ENCODE measurements at regions not wholly inside any gene's neighbourhood (a gene's known extent, or its start where the extent isn't known, plus 50 kb on each side); places are given as distances from the start of the nearest gene placed in this dataset.

DNA sequence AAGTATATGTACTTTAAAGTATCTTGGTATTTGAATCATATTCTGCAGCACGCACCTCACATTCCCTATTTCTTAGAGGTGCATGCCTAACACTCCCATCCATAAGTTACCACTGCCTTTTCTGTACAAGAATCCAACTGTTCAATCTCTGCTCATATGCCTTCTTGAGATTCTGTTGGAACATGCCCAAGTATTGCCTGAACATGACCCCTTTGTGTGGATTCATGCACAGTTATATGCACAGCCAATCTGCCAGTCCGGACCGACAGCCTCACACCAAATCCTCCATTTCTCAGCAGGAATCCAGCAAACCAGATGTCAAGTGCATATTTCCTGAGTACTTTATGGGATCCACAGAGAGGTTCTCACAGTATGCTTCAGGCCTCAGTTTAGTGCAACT is 222.0 kb downstream of the TMEM182 start:
- H3K9me3 ChIP-seq = no peaks in the 10 kb centered on the region
- 57% methylated on average over 3 of the region's 3 CpGs for WGBS
- TF ChIP-seq, protein P1, sequence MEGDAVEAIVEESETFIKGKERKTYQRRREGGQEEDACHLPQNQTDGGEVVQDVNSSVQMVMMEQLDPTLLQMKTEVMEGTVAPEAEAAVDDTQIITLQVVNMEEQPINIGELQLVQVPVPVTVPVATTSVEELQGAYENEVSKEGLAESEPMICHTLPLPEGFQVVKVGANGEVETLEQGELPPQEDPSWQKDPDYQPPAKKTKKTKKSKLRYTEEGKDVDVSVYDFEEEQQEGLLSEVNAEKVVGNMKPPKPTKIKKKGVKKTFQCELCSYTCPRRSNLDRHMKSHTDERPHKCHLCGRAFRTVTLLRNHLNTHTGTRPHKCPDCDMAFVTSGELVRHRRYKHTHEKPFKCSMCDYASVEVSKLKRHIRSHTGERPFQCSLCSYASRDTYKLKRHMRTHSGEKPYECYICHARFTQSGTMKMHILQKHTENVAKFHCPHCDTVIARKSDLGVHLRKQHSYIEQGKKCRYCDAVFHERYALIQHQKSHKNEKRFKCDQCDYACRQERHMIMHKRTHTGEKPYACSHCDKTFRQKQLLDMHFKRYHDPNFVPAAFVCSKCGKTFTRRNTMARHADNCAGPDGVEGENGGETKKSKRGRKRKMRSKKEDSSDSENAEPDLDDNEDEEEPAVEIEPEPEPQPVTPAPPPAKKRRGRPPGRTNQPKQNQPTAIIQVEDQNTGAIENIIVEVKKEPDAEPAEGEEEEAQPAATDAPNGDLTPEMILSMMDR (IDR thresholded peaks at IDR 0.05) = no peak
- TF ChIP-seq POLR2AphosphoS5 (IDR thresholded peaks at IDR 0.05) = no peak
- no peak for TF ChIP-seq POLR2A (IDR thresholded peaks at IDR 0.05)
- intact Hi-C loops (cut with DNase I) = no loop called here
- H3K27ac ChIP-seq = no peak overlapping the region
- no peak overlapping the region for H3K4me3 ChIP-seq
- DNase-seq (ENCODE audit: low spot score) = no peak
- H3K4me1 ChIP-seq (replicated peaks) = no peaks in the 10 kb centered on the region
- H3K27me3 ChIP-seq (replicated peaks; ENCODE audit: insufficient read depth) = no peaks in the 10 kb centered on the region
- H3K36me3 ChIP-seq = no peaks in the 10 kb centered on the region

DNA sequence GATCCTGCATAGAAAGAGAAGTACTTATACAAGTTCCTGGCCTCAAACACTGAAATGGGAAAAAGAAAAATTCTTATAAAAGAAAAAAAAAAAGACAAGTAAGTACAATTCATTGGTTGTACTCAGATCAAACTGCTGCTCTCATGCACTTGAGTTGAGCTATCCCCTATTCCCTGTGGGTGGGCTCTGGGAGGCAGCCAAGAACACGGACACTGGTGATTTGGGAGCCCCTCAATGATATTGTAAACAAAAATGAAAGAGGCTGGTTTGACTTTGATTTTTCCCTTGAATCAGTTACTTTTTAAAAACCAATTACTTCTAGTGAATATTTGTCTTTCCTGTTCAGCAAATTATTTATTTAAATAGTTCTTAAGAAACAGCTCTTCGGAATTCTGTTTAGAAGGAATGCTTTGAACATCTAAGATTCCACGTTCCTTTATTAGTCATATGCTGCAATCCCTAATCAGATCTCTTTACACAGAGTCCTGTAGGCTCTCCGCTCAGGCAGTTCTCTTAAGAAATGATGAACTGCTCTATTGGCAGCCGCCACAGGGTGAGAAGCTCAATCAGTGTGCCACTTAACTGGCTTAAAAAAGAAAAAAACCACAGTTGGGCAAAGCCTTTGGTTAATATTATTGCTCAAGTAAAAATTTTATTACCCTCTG is 225.1 kb downstream of the TMEM182 start:
- Histone ChIP-seq H3K36me3 (no peaks in the 10 kb centered on the region), H3K27me3 (replicated peaks; ENCODE audit: insufficient read depth) (no peaks in the 10 kb centered on the region), H3K9me3 (no peaks in the 10 kb centered on the region), H3K27ac (no peak overlapping the region), H3K4me1 (replicated peaks) (no peaks in the 10 kb centered on the region), H3K4me3 (no peak overlapping the region)
- TF ChIP-seq, protein P1 (IDR thresholded peaks at IDR 0.05) = no peak
- TF ChIP-seq POLR2A (IDR thresholded peaks at IDR 0.05) (no peak), POLR2AphosphoS5 (IDR thresholded peaks at IDR 0.05) (no peak)
- DNase-seq (ENCODE audit: low spot score) = no peak
- intact Hi-C loops (cut with DNase I) = no loop called here
- WGBS = 17% methylated on average over 5 of the region's 5 CpGs

DNA sequence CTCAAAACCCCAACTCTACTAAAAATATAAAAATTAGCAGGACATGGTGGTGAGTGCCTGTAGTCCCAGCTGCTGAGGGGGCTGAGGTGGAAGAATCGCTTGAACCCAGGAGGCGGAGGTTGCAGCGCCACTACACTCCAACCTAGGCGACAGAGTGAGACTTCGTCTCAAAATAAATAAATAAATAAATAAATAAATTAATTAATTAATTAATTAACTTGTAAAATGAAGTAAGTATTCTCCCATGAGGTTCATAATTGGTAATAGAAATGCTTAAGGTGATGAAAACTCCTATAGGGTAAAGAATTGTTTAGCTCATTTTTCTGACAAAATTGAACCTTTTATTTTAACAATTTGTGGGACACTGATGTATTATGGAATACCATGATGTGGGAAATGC is 230.8 kb downstream of the TMEM182 start:
- intact Hi-C loops (cut with DNase I) = no loop called here
- WGBS = 93% methylated on average over 5 of the region's 5 CpGs

DNA sequence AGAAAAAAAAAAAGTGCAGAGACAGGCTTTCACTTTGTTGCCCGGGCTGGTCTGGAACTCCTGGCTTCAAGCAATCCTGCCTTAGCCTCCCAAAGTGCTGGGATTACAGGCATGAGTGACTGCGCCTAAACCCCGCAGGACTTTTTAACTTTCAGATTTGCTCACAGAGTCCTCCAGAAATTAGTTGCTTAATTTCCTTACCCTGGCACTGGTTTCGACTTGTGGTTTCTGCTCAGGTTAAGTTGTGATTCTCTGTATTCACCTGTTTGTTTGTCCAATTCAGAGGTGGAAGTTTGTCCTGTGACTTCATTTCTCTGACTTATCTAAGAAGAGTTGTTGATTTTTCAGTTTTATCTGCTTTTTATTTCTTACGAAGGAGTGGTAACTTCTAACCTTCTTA is 238.1 kb downstream of the TMEM182 start:
- TF ChIP-seq, protein P1 (IDR thresholded peaks at IDR 0.05) = no peak
- no peak overlapping the region for H3K27ac ChIP-seq
- no peaks in the 10 kb centered on the region for H3K36me3 ChIP-seq
- H3K4me3 ChIP-seq = no peak overlapping the region
- 93% methylated on average over 5 of the region's 5 CpGs for WGBS
- DNase-seq (ENCODE audit: low spot score) = no peak
- no peaks in the 10 kb centered on the region for H3K4me1 ChIP-seq (replicated peaks)
- intact Hi-C loops (cut with DNase I) = no loop called here
- no peaks in the 10 kb centered on the region for H3K9me3 ChIP-seq
- no peaks in the 10 kb centered on the region for H3K27me3 ChIP-seq (replicated peaks; ENCODE audit: insufficient read depth)

More for the DNA sequence above, 230.8 kb downstream of the TMEM182 start:
- Histone ChIP-seq H3K27ac (no peak overlapping the region), H3K4me3 (no peak overlapping the region), H3K4me1 (replicated peaks) (no peaks in the 10 kb centered on the region), H3K27me3 (replicated peaks; ENCODE audit: insufficient read depth) (no peaks in the 10 kb centered on the region), H3K36me3 (no peaks in the 10 kb centered on the region), H3K9me3 (no peaks in the 10 kb centered on the region)
- TF ChIP-seq POLR2A (IDR thresholded peaks at IDR 0.05) (no peak), POLR2AphosphoS5 (IDR thresholded peaks at IDR 0.05) (no peak)
- TF ChIP-seq, protein P1 (IDR thresholded peaks at IDR 0.05) = no peak
- DNase-seq (ENCODE audit: low spot score) = no peak

DNA sequence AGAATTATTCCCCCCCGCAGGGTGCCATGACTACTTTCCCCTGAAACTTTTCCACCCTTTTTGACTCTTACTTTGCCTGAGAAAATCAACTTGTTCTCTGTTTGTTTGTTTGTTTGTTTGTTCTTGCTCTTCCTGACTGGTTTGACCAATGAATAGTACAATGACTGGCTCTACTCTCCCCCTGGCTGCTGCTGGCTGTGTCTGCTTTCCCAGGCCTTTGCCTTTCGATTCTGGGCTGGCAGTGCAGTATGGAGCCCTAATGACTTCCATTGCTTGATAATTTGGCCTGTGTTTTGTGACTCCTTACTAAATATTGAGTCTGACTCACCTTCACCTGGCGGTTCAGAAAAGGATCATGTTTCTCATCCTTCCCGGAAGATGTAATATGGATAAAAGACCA is 241.1 kb downstream of the TMEM182 start:
- intact Hi-C loops (cut with DNase I) = no loop called here

More for the DNA sequence above, 241.1 kb downstream of the TMEM182 start:
- no peak overlapping the region for H3K4me3 ChIP-seq
- no peaks in the 10 kb centered on the region for H3K4me1 ChIP-seq (replicated peaks)
- H3K36me3 ChIP-seq = no peaks in the 10 kb centered on the region
- no peaks in the 10 kb centered on the region for H3K27me3 ChIP-seq (replicated peaks; ENCODE audit: insufficient read depth)
- 87% methylated on average over 4 of the region's 4 CpGs for WGBS
- no peak for DNase-seq (ENCODE audit: low spot score)
- H3K9me3 ChIP-seq = no peaks in the 10 kb centered on the region
- no peak overlapping the region for H3K27ac ChIP-seq
- TF ChIP-seq POLR2AphosphoS5 (IDR thresholded peaks at IDR 0.05) = no peak
- TF ChIP-seq, protein P1 (IDR thresholded peaks at IDR 0.05) = no peak
